Astrocyte (in vitro differentiated cells and primary cell): ENCODE measurements at regions not wholly inside any gene's neighbourhood (a gene's known extent, or its start where the extent isn't known, plus 50 kb on each side); places are given as distances from the start of the nearest gene placed in this dataset.

ENCODE experiments used
- DNase-seq: peaks from one replicate; pipeline ENCODE4 v3.0.0-alpha.2; 2010; ENCODE audit warnings: low read depth
- FAIRE-seq: peaks from 2 replicates; lab custom pipeline; 2011; peaks lifted over from hg19 to GRCh38; lab: Jason Lieb, UNC
- H2AFZ ChIP-seq: 2 replicates; pipeline ENCODE4 v1.6.0; 2012; ENCODE audit warnings: low read depth, low read length, inconsistent platforms
- H3K27ac ChIP-seq: 2 replicates; pipeline ENCODE4 v1.5.1; 2011; ENCODE audit warnings: low read depth, low read length, inconsistent platforms
- H3K27me3 ChIP-seq: 2 replicates; pipeline ENCODE4 v1.6.0; 2011; ENCODE audit warnings: low read length, inconsistent platforms; ENCODE audit not compliant: insufficient read depth
- H3K36me3 ChIP-seq: 2 replicates; pipeline ENCODE4 v1.5.1; 2011; ENCODE audit warnings: low read length, inconsistent platforms; ENCODE audit not compliant: insufficient read depth
- H3K4me1 ChIP-seq: 2 replicates; pipeline ENCODE4 v1.5.1; 2011; ENCODE audit warnings: low read length, inconsistent platforms; ENCODE audit not compliant: insufficient read depth
- H3K4me2 ChIP-seq: 2 replicates; pipeline ENCODE4 v1.6.0; 2012; ENCODE audit warnings: low read length, inconsistent platforms
- H3K4me3 ChIP-seq: 2 replicates; pipeline ENCODE4 v1.5.1; 2011; ENCODE audit warnings: low read depth, mild to moderate bottlenecking, low read length, inconsistent platforms; ENCODE audit not compliant: insufficient read depth
- H3K79me2 ChIP-seq: 2 replicates; pipeline ENCODE4 v1.6.0; 2012; ENCODE audit warnings: mild to moderate bottlenecking, low read length, inconsistent platforms; ENCODE audit not compliant: insufficient read depth
- H3K9ac ChIP-seq: 2 replicates; pipeline ENCODE4 v1.6.0; 2012; ENCODE audit warnings: mild to moderate bottlenecking, low read length, inconsistent platforms
- H3K9me3 ChIP-seq: 2 replicates; pipeline ENCODE4 v1.5.1; 2012; ENCODE audit warnings: low read depth, mild to moderate bottlenecking, low read length, inconsistent platforms; ENCODE audit not compliant: insufficient read depth
- H4K20me1 ChIP-seq: 2 replicates; pipeline ENCODE4 v1.6.0; 2012; ENCODE audit warnings: low read length, inconsistent platforms; ENCODE audit not compliant: insufficient read depth
- H3K27ac Mint-ChIP-seq: one replicate; pipeline ENCODE4 v1.8.0; 2021; ENCODE audit warnings: mild to moderate bottlenecking, mixed read lengths; ENCODE audit not compliant: unreplicated experiment
- H3K27me3 Mint-ChIP-seq: one replicate; pipeline ENCODE4 v1.8.0; 2021; ENCODE audit warnings: low read depth, mixed read lengths; ENCODE audit not compliant: unreplicated experiment
- H3K36me3 Mint-ChIP-seq: one replicate; pipeline ENCODE4 v1.8.0; 2021; ENCODE audit warnings: low read depth, mixed read lengths; ENCODE audit not compliant: unreplicated experiment
- H3K4me1 Mint-ChIP-seq: one replicate; pipeline ENCODE4 v1.8.0; 2021; ENCODE audit warnings: low read depth, mixed read lengths; ENCODE audit not compliant: unreplicated experiment
- H3K4me3 Mint-ChIP-seq: one replicate; pipeline ENCODE4 v1.8.0; 2021; ENCODE audit warnings: mild to moderate bottlenecking, moderate library complexity, mixed read lengths; ENCODE audit not compliant: unreplicated experiment
- H3K9me3 Mint-ChIP-seq: one replicate; pipeline ENCODE4 v1.8.0; 2021; ENCODE audit warnings: mild to moderate bottlenecking, mixed read lengths; ENCODE audit not compliant: unreplicated experiment
- EZH2 ChIP-seq: IDR thresholded peaks from 2 replicates; pipeline ENCODE4 v1.6.1; 2012; ENCODE audit warnings: mild to moderate bottlenecking, low read length, inconsistent platforms; ENCODE audit not compliant: insufficient read depth
- TF ChIP-seq, protein P1 (sequence below): IDR thresholded peaks from 2 replicates; pipeline ENCODE4 v1.5.1; 2011; ENCODE audit warnings: low read depth, mild to moderate bottlenecking, inconsistent platforms, low read length, moderate library complexity; ENCODE audit not compliant: insufficient read depth

DNA sequence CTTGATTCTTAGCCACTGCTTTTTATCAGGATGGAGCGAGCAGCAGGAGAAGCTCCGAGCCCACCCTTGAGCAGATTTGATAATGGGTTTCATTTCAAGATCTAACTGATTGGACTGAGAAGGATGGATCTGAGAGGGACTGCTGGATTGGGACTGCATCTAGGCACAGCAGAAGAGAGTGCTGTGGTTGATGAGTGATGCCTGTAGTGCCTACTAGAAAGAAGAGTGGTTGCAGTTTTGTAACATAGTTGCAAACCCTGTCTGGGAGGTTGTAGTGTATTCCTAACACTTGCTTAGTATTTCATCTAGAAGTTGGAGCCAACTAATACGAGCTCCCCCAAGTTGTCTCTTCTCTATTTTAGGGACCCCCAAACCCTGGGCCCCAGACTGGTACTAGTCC, 88.7 kb downstream of the ASCL1 start:
- no peak overlapping the region for H3K4me3 Mint-ChIP-seq
- no peaks in the 10 kb centered on the region for H3K36me3 Mint-ChIP-seq
- no peak overlapping the region for H3K9ac ChIP-seq
- peaks cover 3% of the 10 kb centered on the region for H3K9me3 Mint-ChIP-seq
- H3K9me3 ChIP-seq, result peaks cover 3% of the 10 kb centered on the region
- TF ChIP-seq EZH2, result no peak
- TF ChIP-seq, protein P1, sequence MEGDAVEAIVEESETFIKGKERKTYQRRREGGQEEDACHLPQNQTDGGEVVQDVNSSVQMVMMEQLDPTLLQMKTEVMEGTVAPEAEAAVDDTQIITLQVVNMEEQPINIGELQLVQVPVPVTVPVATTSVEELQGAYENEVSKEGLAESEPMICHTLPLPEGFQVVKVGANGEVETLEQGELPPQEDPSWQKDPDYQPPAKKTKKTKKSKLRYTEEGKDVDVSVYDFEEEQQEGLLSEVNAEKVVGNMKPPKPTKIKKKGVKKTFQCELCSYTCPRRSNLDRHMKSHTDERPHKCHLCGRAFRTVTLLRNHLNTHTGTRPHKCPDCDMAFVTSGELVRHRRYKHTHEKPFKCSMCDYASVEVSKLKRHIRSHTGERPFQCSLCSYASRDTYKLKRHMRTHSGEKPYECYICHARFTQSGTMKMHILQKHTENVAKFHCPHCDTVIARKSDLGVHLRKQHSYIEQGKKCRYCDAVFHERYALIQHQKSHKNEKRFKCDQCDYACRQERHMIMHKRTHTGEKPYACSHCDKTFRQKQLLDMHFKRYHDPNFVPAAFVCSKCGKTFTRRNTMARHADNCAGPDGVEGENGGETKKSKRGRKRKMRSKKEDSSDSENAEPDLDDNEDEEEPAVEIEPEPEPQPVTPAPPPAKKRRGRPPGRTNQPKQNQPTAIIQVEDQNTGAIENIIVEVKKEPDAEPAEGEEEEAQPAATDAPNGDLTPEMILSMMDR, result no peak
- FAIRE-seq (no peak), DNase-seq (no peak)
- H3K4me2 ChIP-seq, result no peak overlapping the region
- no peak overlapping the region for H2AFZ ChIP-seq
- no peaks in the 10 kb centered on the region for H4K20me1 ChIP-seq
- no peaks in the 10 kb centered on the region for H3K27me3 ChIP-seq
- no peaks in the 10 kb centered on the region for H3K4me1 Mint-ChIP-seq
- H3K27ac Mint-ChIP-seq, result no peak overlapping the region
- H3K4me1 ChIP-seq, result no peaks in the 10 kb centered on the region
- H3K27me3 Mint-ChIP-seq, result peaks cover 9% of the 10 kb centered on the region
- no peaks in the 10 kb centered on the region for H3K36me3 ChIP-seq
- H3K79me2 ChIP-seq, result no peaks in the 10 kb centered on the region
- H3K4me3 ChIP-seq, result no peak overlapping the region
- H3K27ac ChIP-seq, result no peak overlapping the region

DNA sequence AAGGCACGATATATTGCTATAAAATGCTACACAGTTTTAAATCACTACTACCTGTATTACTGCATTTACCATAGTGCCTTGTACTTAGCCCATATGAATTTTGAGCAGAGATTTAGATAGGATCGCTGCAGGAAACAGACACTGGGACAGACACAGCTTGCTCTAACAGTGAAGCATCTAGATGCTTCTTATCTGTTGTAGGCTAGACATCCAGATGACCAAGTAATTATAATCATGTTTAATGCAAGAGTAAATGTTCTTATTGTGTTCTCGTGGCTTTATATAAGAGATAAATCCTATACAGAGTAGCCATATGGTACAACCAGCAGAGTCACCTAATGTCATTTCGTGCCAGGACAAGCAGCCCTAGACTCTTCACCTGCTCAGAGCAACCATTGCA, 92.8 kb downstream of the ASCL1 start:
- no peaks in the 10 kb centered on the region for H3K36me3 Mint-ChIP-seq
- TF ChIP-seq, protein P1, result no peak
- peaks cover 6% of the 10 kb centered on the region for H3K27me3 Mint-ChIP-seq
- Histone ChIP-seq H2AFZ (no peak overlapping the region), H3K27ac (no peak overlapping the region), H3K9ac (no peak overlapping the region), H3K4me3 (no peak overlapping the region), H3K79me2 (no peaks in the 10 kb centered on the region), H3K36me3 (no peaks in the 10 kb centered on the region), H3K9me3 (peaks cover 3% of the 10 kb centered on the region), H4K20me1 (no peaks in the 10 kb centered on the region), H3K4me2 (no peak overlapping the region), H3K4me1 (no peaks in the 10 kb centered on the region), H3K27me3 (no peaks in the 10 kb centered on the region)
- no peak overlapping the region for H3K4me3 Mint-ChIP-seq
- DNase-seq (no peak), FAIRE-seq (no peak)
- H3K9me3 Mint-ChIP-seq, result peaks cover 3% of the 10 kb centered on the region
- no peak overlapping the region for H3K27ac Mint-ChIP-seq
- no peaks in the 10 kb centered on the region for H3K4me1 Mint-ChIP-seq

DNA sequence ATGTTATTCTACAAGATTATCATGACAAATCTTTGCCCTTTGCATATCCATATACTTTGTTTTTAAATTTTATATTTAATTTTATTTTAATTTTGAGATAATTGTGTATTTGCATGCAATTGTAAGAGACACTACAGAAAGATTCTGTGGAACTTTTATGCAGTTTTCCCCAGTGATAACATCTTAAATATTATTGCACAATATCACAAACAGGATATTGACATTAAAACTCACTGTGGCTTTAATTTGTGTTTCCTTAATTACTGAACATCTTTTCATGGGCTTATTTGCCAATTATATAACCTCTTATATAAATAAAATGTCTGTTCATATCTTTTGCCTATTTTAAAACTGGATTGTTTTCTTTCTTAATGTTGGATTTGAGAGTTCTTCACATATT, 95.6 kb downstream of the ASCL1 start:
- Histone ChIP-seq H3K4me3 (no peak overlapping the region), H4K20me1 (no peaks in the 10 kb centered on the region), H3K27me3 (no peaks in the 10 kb centered on the region), H3K4me2 (no peak overlapping the region), H3K79me2 (no peaks in the 10 kb centered on the region), H2AFZ (no peak overlapping the region), H3K9me3 (peaks cover 4% of the 10 kb centered on the region), H3K9ac (no peak overlapping the region), H3K27ac (no peak overlapping the region), H3K36me3 (no peaks in the 10 kb centered on the region), H3K4me1 (no peaks in the 10 kb centered on the region)
- no peaks in the 10 kb centered on the region for H3K36me3 Mint-ChIP-seq
- DNase-seq (no peak), FAIRE-seq (no peak)
- H3K9me3 Mint-ChIP-seq, result peaks cover 3% of the 10 kb centered on the region
- H3K4me1 Mint-ChIP-seq, result no peaks in the 10 kb centered on the region
- H3K27me3 Mint-ChIP-seq, result no peaks in the 10 kb centered on the region
- TF ChIP-seq EZH2, result no peak
- TF ChIP-seq, protein P1, result no peak
- no peak overlapping the region for H3K4me3 Mint-ChIP-seq
- no peak overlapping the region for H3K27ac Mint-ChIP-seq
